ENCODE measurements at regions not wholly inside any gene's neighbourhood (a gene's known extent, or its start where the extent isn't known, plus 50 kb on each side); places are given as distances from the start of the nearest gene placed in this dataset.

GRCh38 chr1:239155466-239156091, 230.8 kb upstream of the CHRM3 start:
- TF ChIP-seq CTCF (IDR thresholded peaks at IDR 0.05), result no peak
- TF ChIP-seq POLR2A (IDR thresholded peaks at IDR 0.05), result no peak

Measured in adrenal gland (tissue), 5 donors.